Amygdala (tissue), 56 donors: ENCODE measurements at regions not wholly inside any gene's neighbourhood (a gene's known extent, or its start where the extent isn't known, plus 50 kb on each side); places are given as distances from the start of the nearest gene placed in this dataset.
A peak's percentile ranks its signal among the peaks of the same experiment; 100 is the strongest.

Experiments
- DNase-seq, 56 donors: peaks; one replicate each; lab custom pipeline; 2025; lab: John Stamatoyannopoulos, UW

GRCh38 chr7:157481389-157481788 lies 144.6 kb downstream of the DNAJB6 start:
- DNase-seq = no peak

- no peak for DNase-seq
Measured at GRCh38 chr7:157482025-157482424, 145.2 kb downstream of the DNAJB6 start.

DNA sequence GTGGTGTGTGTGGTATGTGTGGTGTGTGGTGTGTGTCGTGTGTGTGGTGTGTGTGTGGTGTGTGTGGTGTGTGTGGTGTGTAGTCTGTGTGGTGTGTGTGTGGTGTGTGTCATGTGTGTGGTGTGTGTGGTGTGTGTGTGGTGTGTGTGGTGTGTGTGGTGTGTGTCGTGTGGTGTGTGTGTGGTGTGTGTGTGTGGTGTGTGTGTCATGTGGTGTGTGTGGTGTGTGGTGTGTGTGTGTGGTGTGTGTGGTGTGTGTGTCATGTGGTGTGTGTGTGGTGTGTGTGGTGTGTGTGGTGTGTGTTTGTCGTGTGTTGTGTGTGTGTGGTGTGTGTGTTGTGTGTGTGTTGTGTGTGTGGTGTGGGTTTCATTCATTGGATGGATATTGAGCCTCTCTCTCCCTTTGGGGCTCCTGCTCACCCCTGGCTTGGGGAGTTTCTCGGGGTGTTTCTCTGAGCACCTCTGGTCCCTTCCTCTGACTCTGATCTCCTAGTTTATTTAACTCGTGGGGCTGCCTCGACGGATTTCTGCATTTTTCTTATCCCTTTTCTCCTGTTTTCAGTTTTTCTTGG lies 145.8 kb downstream of the DNAJB6 start:
- DNase-seq = no peak

DNA sequence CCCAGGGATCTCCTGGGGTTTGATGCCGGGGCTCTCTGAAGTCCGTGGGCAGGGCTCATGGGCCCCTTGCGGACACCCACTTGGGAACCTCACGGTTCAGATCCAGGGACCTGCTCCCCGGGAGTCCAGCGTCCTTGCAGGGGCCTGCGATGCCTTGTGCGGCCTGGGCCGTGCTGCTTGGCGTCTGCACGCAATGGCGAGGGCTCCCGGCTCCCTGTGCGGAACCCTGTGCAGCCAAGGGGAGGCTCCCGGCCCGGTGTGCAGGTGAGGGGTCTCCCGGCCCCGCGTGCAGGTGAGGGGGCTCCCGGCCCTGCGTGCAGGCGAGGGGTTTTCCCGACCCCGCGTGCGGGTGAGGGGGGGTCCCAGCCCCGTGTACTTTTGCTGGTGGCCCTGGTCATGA lies 146.7 kb downstream of the DNAJB6 start:
- no peak for DNase-seq

DNA sequence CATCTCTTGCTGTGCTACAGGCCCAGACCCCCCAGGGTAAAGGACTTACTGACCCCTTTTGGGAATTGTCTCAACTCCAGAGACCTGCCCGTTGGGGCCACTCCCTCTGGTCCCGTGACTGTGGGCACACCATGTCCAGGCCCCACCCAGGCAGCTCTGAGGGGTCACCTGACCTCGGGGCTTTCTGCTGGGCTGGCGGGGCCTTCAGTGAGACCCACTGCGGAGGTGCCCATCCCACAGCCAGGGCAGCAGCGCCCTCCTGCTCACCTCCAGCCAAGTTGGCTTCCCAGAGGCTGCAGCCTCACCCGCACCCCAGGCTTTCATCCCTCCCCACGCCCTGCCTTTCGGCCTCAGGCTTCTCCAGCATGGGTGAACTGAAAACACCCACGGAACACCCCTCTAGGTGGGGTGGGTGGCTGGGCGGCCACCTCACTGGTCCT lies 147.2 kb downstream of the DNAJB6 start:
- DNase-seq = no peak

GRCh38 chr7:157484411-157485081 lies 147.7 kb downstream of the DNAJB6 start:
- DNase-seq = no peak

DNA sequence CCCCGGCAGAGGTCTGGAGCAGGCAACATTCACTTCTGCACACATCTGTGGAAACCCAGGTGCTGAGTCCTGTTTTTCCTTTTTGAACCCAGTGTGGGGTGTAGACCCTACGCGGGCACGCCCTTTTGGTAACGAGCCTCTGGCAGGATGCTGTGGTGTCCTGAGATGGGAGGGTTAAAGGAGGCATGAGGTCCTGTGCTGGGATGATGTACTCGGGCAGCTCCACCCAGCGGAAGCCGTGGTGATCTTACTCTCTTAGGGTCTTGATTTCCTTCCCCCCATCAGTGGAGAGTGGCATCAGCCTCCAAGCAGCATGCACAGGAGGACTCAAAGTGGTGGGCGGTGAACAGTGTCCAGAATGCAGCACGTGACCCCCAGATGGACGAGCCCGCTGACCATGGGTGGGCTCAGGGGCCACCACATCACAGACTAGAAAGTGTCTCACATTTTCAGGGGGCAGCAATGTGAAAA lies 148.6 kb downstream of the DNAJB6 start:
- DNase-seq = no peak

DNA sequence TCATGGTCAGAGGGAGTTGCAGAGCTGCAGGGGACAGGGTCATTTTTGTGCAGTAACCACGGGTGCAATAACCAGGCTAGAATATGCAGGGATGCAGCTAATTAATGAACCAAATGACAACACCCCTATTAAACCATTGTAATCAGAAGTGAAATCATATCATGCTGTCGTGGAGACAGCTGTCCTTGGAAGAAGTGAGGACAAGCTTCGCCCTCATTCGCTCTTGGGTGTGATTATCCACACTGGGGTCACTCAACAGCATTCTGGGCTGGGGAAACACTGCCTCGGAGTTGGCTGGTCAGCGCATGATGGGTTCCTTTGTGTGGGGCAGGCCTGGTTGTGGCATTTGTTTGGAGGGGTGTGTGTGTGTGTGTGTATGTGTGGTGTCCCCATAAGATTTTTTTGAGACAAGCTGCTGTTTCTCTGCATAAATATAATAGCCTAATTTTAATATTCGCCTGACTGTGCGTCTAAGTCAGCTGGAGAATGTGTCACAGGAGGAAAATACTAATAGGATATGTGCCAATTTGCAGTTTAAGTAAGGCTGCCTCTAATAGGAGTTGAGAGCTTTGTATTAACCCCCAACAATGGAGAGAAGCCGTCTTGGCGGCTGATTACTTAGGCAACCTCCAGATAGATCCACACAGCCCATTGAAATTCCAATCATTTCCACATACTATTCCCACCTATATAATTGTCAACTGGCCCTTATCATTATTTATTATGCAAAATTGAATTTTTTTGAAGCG lies 149.4 kb downstream of the DNAJB6 start:
- DNase-seq = no peak

DNA sequence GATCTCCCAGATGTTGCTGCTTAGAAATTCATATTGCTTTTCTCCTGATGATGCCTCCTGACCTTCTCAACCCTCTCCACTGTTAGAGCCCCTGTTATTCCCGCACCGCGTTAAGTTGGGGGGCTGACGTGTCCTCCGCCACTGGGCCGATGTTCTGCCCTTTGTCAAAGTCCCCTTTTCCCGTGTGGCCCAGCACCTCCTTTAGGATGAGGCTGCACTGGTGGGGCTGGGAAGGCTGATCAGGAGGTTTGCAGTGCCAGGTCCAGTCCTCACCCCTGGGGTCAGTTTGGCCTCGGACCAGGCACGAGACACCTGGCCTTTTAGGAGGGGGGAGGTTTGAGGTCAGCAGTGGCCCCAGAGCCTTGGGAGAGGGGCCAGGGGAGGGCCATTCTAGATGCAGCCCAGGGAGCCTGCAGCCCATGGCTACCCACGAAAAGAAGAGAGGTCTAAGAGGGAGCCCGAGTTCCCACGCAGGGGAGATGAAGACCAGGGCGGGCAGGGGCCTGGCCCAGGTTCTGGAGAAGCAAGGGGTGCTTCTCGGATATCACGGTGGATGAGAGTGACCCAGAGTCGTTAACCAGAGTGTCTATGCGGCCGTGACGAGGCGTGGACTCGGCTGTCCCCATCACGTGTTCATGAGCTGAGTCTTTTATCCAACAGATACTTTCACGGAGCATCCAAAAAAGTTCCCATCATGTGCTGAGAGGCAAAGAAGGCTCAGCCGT lies 150.4 kb downstream of the DNAJB6 start:
- no peak for DNase-seq

DNA sequence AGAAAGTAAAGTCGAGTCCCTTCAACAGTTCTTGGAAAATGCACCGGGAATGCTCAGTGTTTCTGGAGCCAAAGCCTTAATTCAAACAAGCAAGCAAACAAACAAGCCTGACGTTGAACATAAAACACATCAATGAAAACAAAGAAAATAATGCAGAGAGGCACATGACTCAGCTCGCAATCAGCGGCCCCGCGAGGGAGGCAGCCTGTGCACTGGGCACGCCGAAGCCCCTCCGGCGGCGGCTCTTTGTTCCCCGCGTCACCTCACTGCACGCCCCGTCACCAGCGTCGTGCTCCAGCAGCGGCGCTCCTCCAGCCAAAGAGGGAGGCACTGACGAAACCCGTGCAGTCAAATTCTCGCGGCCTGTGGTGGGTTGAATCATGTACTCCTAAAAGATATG lies 151.5 kb downstream of the DNAJB6 start:
- DNase-seq = peak in 2 of 56 donors; percentile 20 to 24

DNA sequence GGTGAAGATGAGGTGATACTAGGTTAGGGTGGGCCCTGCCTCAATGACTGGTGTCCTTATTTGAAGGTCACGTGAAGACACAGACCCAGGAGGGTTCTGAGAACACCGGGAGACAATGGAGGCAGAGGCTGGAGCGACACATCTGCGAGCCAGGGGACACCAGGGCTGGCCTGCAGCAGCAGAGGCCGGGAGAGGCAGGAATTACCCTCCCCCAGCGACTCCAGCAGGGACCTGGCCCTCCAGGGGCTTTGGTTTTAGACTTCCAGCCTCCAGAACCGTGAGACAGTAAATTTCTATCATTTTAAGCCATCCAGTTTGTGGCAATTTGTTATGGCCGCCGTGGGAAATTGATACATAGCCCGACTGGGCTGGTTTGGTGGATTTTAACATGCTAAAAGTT lies 152.2 kb downstream of the DNAJB6 start:
- DNase-seq = no peak
